HG03139 (cell line): ENCODE measurements at regions not wholly inside any gene's neighbourhood (a gene's known extent, or its start where the extent isn't known, plus 50 kb on each side); places are given as distances from the start of the nearest gene placed in this dataset.
"Not testable (repeated sequence)": the region's sequence is repeated elsewhere in the genome, so short reads cannot be mapped to it uniquely, and the experiment has no call there.

Source experiments
- ATAC-seq: cut with Tn5 transposase; IDR thresholded peaks from one replicate; pipeline ENCODE4 v1.9.1; 2021; ENCODE audit not compliant: unreplicated experiment

GRCh38 chr4:112940336-112940735 lies 109.1 kb upstream of the ANK2 start:
- ATAC-seq: no peak

GRCh38 chr4:112942077-112942476 lies 107.4 kb upstream of the ANK2 start:
- ATAC-seq: no peak

GRCh38 chr4:112942997-112943396 lies 106.5 kb upstream of the ANK2 start:
- no peak for ATAC-seq

- no peak for ATAC-seq
Measured at GRCh38 chr4:112944006-112944405, 105.4 kb upstream of the ANK2 start.

- ATAC-seq: no peak
Measured at GRCh38 chr4:112946127-112946526, 103.3 kb upstream of the ANK2 start.

- no peak for ATAC-seq
Measured at GRCh38 chr4:112947616-112948015, 101.8 kb upstream of the ANK2 start.

- no peak for ATAC-seq
Measured at GRCh38 chr4:112951362-112952312, 97.8 kb upstream of the ANK2 start.

GRCh38 chr4:112952313-112952700 lies 97.1 kb upstream of the ANK2 start:
- ATAC-seq: no peak

- ATAC-seq: no peak
Measured at GRCh38 chr4:112953262-112953661, 96.2 kb upstream of the ANK2 start.

- no peak for ATAC-seq
Measured at GRCh38 chr4:112954286-112954685, 95.2 kb upstream of the ANK2 start.

- ATAC-seq: no peak
Measured at GRCh38 chr4:112956484-112956896, 93.0 kb upstream of the ANK2 start.

- not testable (repeated sequence) for ATAC-seq
Measured at GRCh38 chr4:112957764-112958163, 91.7 kb upstream of the ANK2 start.

GRCh38 chr4:112966701-112967488 lies 82.6 kb upstream of the ANK2 start:
- ATAC-seq: no peak

- ATAC-seq: no peak
Measured at GRCh38 chr4:112968451-112969159, 80.8 kb upstream of the ANK2 start.

GRCh38 chr4:112970903-112971302 lies 78.5 kb upstream of the ANK2 start:
- no peak for ATAC-seq

- no peak for ATAC-seq
Measured at GRCh38 chr4:112973750-112974251, 75.7 kb upstream of the ANK2 start.

GRCh38 chr4:112975567-112976355 lies 73.7 kb upstream of the ANK2 start:
- ATAC-seq: no peak

- ATAC-seq: no peak
Measured at GRCh38 chr4:112978691-112979472, 70.6 kb upstream of the ANK2 start.

GRCh38 chr4:112979881-112980421 lies 69.5 kb upstream of the ANK2 start:
- ATAC-seq: no peak
